Gastroesophageal sphincter (tissue), 3 donors: ENCODE measurements at regions not wholly inside any gene's neighbourhood (a gene's known extent, or its start where the extent isn't known, plus 50 kb on each side); places are given as distances from the start of the nearest gene placed in this dataset.

Experiments used
- EP300 ChIP-seq: sonication (generic); formaldehyde crosslinking; IDR thresholded peaks from one replicate; pipeline ENCODE4 v1.6.1; 2017; ENCODE audit warnings: antibody characterized with exemption, mild to moderate bottlenecking
- POLR2A ChIP-seq, 2 donors: fragments of 450-650 bp; IDR thresholded peaks; one replicate each; pipeline ENCODE4 v1.6.1; 2017; ENCODE audit warnings: antibody characterized with exemption in 2 of 2, mild to moderate bottlenecking in 2 of 2, moderate library complexity in 1 of 2
- POLR2AphosphoS5 ChIP-seq: sonication (generic); formaldehyde crosslinking; IDR thresholded peaks from one replicate; pipeline ENCODE4 v1.6.1; 2017; ENCODE audit warnings: antibody characterized with exemption
- TF ChIP-seq, protein P1 (sequence below), 4 experiments: fragments of 200-600 bp in 2 of 4; fragments of 450-650 bp in 2 of 4; sonication (generic) in 1 of 4; IDR thresholded peaks; one replicate each; pipeline ENCODE4 v1.5.1; 2017 to 2019; ENCODE audit warnings: antibody characterized with exemption in 4 of 4, mild to moderate bottlenecking in 2 of 4, moderate library complexity in 2 of 4

DNA sequence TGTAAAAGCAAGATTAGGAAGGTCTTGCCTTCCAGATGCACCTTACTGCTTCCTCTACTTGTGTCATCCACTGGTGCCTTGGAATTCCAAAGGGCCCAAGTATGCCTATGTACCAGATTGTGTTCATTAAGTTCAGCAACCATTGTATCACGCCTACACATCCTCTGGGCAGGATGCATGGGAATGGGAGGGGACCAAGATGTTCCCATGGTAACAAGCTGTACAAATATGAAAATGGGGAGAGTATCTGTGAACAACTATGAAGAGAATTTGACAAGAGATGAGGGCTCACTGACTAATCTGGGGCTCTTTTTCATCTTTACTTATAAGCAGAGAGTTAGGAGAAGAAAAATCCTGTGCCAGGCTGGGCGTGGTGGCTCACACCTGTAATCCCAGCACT lies 137.8 kb upstream of the MAP1B start:
- TF ChIP-seq, protein P1, sequence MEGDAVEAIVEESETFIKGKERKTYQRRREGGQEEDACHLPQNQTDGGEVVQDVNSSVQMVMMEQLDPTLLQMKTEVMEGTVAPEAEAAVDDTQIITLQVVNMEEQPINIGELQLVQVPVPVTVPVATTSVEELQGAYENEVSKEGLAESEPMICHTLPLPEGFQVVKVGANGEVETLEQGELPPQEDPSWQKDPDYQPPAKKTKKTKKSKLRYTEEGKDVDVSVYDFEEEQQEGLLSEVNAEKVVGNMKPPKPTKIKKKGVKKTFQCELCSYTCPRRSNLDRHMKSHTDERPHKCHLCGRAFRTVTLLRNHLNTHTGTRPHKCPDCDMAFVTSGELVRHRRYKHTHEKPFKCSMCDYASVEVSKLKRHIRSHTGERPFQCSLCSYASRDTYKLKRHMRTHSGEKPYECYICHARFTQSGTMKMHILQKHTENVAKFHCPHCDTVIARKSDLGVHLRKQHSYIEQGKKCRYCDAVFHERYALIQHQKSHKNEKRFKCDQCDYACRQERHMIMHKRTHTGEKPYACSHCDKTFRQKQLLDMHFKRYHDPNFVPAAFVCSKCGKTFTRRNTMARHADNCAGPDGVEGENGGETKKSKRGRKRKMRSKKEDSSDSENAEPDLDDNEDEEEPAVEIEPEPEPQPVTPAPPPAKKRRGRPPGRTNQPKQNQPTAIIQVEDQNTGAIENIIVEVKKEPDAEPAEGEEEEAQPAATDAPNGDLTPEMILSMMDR (IDR thresholded peaks at IDR 0.05): no peak
- TF ChIP-seq POLR2A (IDR thresholded peaks at IDR 0.05) (no peak), EP300 (no peak), POLR2AphosphoS5 (no peak)
